ENCODE measurements at regions not wholly inside any gene's neighbourhood (a gene's known extent, or its start where the extent isn't known, plus 50 kb on each side); places are given as distances from the start of the nearest gene placed in this dataset.
"Not testable (repeated sequence)": the region's sequence is repeated elsewhere in the genome, so short reads cannot be mapped to it uniquely, and the experiment has no call there.

DNA sequence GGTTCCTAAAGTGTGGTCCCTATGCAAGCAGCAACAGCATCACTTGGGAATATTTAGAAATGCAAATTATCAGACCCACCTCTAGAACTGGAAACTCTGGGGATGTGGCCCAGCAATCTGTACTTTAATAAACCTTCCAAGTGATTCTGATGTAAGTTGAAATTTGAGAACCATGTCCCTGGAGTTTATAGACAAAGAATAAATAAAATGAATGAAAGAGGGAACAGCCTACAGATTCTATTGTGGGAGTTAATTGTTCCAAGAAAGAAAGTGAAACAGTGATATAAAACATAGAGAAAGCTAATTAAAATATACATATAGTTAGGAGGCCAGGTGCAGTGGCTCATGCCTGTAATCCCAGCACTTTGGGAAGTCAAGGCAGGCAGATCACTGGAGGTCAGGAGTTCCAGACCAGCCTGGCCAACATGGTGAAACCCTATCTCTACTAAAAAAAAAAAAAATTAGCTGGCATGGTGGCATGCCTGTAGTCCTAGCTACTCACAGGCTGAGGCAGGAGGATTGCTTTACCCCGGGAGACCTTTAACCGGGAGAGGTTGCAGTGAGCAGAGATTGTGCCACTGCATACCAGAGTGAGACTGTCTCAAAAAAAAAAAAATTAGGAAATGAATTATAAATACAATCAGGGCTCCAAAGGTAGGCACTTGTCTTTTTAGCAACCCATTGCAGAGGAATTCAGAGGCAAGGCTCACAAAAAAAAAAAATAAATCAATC, 507.5 kb downstream of the NAV3 start:
- no peak for DNase-seq

DNA sequence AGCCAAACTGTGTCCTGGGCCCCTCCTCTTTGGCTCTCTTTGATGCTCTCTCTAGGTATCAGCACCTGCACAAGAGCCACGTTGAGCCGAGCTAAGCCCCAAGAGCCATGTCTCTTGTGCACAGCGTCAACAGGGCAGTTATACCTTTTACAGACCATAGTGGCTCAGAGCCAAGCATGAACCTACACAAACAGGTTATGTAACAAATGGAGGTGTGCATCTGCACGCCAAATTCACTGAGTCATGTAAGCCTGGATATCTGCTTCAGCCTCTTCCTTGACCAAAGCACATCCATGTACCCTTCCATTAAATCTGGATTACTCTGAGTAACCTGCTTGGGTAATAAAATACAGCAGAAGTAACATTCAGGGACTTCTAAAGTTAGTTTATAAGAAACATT, 509.7 kb downstream of the NAV3 start:
- DNase-seq = no peak

DNA sequence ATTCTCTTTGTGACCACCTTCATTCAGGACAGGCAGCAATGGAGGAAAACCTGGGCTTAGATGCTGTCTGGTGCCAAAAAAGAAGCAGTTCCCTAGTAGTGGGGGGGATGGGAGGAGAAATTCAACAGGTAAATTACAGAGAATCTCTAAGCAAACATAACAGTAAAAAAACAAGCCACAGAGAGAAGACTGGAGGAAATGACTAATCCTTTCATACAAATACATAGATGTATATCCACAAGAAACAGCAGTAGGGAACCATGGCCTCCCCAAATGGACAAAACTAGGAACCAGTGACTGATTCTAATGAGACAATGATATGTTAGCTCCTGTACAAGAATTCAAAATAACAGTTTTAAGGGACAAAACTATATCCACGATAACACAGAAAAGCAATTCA, 513.0 kb downstream of the NAV3 start:
- no peak for DNase-seq

GRCh38 chr12:78359520-78359919, 505.1 kb upstream of the SYT1 start:
- no peak for DNase-seq

- DNase-seq = no peak
Observed at GRCh38 chr12:78361683-78362082, 502.9 kb upstream of the SYT1 start.

DNA sequence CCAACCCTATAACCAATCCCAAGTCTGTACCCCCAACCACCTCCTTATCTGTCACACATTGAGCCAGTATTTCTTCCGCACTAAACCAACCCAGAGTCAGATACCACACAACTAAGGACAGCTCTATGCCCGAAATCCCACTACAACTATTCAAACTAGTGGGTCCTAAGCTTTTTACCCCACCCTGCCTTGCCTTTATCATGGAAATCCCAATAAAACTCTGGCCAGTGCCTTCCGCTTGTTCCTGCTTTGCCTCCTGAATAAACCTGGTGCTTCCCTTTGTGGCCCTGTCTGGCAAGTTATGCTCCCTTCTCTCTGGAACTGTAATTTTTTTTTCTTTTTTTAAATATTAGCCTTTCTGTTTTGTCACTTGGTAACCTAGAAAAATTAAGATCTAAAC, 493.3 kb upstream of the SYT1 start:
- DNase-seq = no peak

GRCh38 chr12:78375461-78375860, 489.1 kb upstream of the SYT1 start:
- no peak for DNase-seq

GRCh38 chr12:78376257-78376656, 488.3 kb upstream of the SYT1 start:
- DNase-seq = no peak

GRCh38 chr12:78379065-78379464, 485.5 kb upstream of the SYT1 start:
- DNase-seq = not testable (repeated sequence)

GRCh38 chr12:78383414-78383813, 481.2 kb upstream of the SYT1 start:
- no peak for DNase-seq

GRCh38 chr12:78384541-78384940, 480.0 kb upstream of the SYT1 start:
- no peak for DNase-seq

GRCh38 chr12:78385541-78385940, 479.0 kb upstream of the SYT1 start:
- DNase-seq = no peak

- DNase-seq = no peak
Observed at GRCh38 chr12:78386871-78387270, 477.7 kb upstream of the SYT1 start.

DNA sequence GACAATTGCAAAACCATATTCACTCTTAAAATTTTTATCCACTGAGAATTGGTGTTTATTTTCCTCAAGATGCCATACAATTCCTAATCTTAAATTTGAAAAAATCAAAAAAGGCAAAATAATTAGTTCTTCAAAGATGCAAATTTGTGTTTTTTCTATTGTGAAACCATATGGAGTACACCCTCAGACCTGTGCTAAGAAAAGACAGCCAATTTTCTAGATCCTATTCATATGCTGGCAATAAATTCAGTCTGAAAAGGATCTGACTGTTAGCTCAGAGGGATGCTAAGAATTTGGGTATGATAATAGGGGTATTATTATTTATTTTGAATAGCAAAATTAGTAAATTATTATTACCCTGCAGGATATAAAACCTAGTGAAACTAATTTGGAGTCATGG, 476.9 kb upstream of the SYT1 start:
- no peak for DNase-seq

GRCh38 chr12:78388461-78388860, 476.1 kb upstream of the SYT1 start:
- no peak for DNase-seq

DNA sequence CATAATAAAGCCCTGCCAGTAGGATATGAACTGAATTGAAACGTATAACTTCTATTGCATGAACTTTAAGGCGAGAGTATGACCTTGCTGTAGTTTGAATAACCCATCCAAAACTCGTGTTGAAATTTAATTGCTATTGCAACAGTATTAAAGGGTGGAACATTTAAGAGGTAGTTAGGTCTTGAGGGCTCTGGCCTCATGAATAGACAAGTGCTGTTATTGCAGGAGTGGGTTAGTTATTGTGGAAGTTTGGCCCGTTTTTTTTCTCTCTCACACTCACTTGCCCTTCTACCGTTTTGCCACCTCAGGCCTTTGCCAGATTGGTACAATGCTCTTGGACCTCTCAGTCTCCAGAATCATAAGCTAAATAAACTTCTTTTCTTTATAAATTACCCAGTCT, 473.7 kb upstream of the SYT1 start:
- DNase-seq = no peak

DNA sequence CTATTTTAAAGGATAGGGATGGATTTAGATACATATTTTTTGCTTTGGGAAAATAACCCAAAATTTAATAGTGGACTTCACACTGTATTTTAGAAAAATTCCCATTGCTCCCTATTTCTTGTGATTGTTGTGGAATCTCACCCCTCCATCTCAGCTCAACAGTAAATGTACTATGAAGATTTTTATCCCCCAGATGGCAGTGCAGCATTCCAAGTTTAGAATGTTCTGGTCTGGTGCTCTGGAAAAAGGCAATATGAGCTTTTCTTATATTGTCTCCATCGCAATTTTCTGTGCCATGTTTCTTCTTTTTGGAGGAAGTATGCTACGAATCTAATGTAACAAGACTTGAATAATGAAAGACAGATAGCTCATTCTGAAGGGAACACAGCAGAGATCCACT, 471.7 kb upstream of the SYT1 start:
- DNase-seq = no peak

- no peak for DNase-seq
Observed at GRCh38 chr12:78395961-78396360, 468.6 kb upstream of the SYT1 start.

DNA sequence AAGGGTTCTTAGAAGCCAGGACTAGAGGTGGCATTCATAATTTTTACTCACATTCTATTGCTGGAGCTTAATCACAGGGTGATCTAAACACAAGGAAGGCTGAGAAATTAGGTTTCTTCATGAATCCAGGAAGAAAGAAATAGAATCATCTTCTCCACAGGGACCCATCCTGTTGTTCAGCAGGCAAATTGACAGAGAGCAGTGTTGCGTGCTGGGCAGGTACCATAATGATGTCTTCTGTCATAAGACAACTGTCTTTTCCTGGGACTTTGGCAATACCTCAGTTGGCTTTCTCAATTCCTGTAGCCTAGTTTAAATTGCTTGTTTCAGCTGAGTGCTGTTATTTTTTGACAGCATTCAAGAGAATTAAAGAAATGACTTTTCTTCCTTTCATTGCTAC, 468.0 kb upstream of the SYT1 start:
- no peak for DNase-seq

- DNase-seq = no peak
Observed at GRCh38 chr12:78398750-78399149, 465.8 kb upstream of the SYT1 start.

DNA sequence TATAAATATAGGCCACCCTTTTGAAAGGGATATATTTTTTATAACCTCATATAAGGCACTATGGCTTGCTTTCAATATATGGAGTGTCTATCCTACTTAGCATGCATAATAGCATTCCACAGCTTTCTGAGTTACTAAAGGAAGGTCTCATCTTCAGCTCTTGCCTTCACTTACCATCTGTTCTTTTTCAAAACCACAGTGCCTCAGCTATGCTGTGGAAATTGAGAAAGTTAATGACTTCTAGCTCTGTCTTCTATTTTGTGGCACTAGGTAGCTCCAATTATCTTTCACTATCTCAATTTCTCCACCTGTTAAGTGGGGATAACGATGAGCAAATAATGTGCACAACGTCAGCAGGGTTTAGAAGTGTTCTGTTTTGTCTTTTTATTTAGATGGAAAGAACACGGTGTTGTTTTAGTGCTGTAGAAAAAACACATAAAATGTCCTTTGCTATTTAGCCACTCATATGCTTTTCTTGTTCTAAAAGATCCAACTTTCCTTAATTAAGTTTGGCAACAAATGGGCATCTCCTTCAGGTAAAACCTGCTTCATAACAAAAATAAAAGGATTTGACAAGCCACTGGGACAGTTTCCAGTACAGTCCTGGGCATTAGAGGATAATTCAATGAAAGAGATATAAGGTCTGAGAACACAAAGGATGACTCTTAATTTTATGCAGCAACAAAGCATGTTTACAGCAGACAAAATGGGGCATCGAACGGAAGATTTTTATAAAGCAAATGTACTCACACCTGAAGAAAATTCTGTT, 462.0 kb upstream of the SYT1 start:
- DNase-seq = no peak

- no peak for DNase-seq
Observed at GRCh38 chr12:78403136-78403535, 461.4 kb upstream of the SYT1 start.

GRCh38 chr12:78403681-78404080, 460.9 kb upstream of the SYT1 start:
- DNase-seq = no peak

DNA sequence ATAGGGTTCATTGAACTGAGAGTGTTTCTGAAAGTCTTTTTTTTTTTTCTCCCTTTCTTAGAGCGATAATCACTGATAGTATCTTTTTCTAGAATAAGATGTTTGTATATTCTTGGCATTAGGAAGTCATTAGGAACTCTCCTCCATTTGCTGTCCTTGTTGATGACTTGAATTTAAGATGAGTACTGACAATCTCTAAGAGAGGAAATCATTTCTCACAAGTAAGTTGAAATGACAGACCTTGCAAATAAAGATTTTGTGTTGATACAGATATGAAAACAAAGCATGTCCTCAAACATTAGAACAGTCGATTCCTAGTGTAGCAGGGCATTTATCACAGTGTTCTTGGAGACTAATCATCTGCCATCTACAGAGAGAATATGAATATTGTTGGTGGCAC, 458.4 kb upstream of the SYT1 start:
- no peak for DNase-seq

- DNase-seq = peak; percentile 65
Observed at GRCh38 chr12:78406828-78407227, 457.7 kb upstream of the SYT1 start.

Measured in NCI-H2029 treated with DMSO at 0.1 percent for 48 hours (cell line).